ENCODE measurements at regions not wholly inside any gene's neighbourhood (a gene's known extent, or its start where the extent isn't known, plus 50 kb on each side); places are given as distances from the start of the nearest gene placed in this dataset.

DNA sequence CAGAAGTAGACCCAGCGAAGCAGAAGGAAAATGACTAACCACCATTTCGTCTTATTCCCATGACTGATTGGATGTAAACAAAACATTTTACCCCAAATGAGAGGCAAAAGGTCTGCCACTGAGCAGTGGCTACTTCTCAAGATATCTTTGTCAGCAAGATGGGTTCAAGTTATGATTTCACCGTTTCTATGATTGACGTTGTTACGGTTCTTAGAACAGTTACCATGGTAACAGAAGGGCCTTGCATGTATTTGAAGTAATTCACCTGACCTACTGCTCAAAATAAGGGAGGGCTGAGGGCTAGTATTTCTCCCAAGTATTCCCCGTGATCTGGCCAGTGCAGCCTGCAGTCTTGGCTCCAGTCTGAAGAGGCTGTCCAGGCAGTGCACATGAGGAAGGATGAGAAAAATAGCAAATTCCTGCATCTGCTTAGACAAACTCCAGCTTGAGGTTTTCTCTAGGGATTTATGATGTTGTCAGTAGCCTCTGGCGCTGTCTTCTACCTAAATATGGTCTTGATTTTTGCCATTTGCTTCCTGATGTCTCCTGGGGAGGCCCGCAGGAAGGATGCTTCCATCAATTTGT is 372.7 kb downstream of the TMEM38B start:
- TF ChIP-seq CTCF (IDR thresholded peaks at IDR 0.05) (no peak), POLR2A (IDR thresholded peaks at IDR 0.05) (no peak)
